GM12878 (cell line): ENCODE measurements at regions not wholly inside any gene's neighbourhood (a gene's known extent, or its start where the extent isn't known, plus 50 kb on each side); places are given as distances from the start of the nearest gene placed in this dataset.
"Not testable (repeated sequence)": the region's sequence is repeated elsewhere in the genome, so short reads cannot be mapped to it uniquely, and the experiment has no call there.

Experiments
- BCLAF1 ChIP-seq: fragments of 450-650 bp; IDR thresholded peaks from 2 replicates; pipeline ENCODE4 v1.6.1; 2017; ENCODE audit warnings: antibody characterized with exemption, mild to moderate bottlenecking, moderate library complexity
- CHD1 ChIP-seq: IDR thresholded peaks from 2 replicates; pipeline ENCODE4 v1.6.1; 2012; ENCODE audit warnings: low read depth, low read length, improper control_type of control experiment
- CREB1 ChIP-seq: IDR thresholded peaks from 2 replicates; pipeline ENCODE4 v1.6.1; 2012; ENCODE audit warnings: low read depth, mild to moderate bottlenecking, inconsistent platforms
- IRF4 ChIP-seq: IDR thresholded peaks from 2 replicates; pipeline ENCODE4 v1.6.1; 2011; ENCODE audit warnings: low read depth, low read length
- NFYA ChIP-seq: IDR thresholded peaks from 2 replicates; pipeline ENCODE4 v1.6.1; 2011; ENCODE audit warnings: low read depth, mild to moderate bottlenecking, low read length, improper control_type of control experiment, borderline replicate concordance
- TF ChIP-seq, protein P1 (sequence below), 3 experiments: IDR thresholded peaks in 2 of 3; conservative IDR thresholded peaks in 1 of 3; 2 replicates each; pipeline ENCODE4 v1.5.1; 2011; ENCODE audit warnings: low read depth in 3 of 3, low read length in 3 of 3, mild to moderate bottlenecking in 3 of 3, control low read depth in 2 of 3, moderate library complexity in 2 of 3, inconsistent platforms in 1 of 3, mixed read lengths in 1 of 3; ENCODE audit not compliant: control insufficient read depth in 2 of 3, insufficient read depth in 1 of 3; ENCODE audit errors: extremely low read depth in 1 of 3

GRCh38 chr14:105928171-105929111 lies 402.1 kb downstream of the TMEM121 start:
- TF ChIP-seq CREB1, NFYA, BCLAF1, IRF4, CHD1: not testable (repeated sequence)
- TF ChIP-seq, protein P1, sequence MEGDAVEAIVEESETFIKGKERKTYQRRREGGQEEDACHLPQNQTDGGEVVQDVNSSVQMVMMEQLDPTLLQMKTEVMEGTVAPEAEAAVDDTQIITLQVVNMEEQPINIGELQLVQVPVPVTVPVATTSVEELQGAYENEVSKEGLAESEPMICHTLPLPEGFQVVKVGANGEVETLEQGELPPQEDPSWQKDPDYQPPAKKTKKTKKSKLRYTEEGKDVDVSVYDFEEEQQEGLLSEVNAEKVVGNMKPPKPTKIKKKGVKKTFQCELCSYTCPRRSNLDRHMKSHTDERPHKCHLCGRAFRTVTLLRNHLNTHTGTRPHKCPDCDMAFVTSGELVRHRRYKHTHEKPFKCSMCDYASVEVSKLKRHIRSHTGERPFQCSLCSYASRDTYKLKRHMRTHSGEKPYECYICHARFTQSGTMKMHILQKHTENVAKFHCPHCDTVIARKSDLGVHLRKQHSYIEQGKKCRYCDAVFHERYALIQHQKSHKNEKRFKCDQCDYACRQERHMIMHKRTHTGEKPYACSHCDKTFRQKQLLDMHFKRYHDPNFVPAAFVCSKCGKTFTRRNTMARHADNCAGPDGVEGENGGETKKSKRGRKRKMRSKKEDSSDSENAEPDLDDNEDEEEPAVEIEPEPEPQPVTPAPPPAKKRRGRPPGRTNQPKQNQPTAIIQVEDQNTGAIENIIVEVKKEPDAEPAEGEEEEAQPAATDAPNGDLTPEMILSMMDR (IDR thresholded peaks at IDR 0.05 in 2 of 3, conservative IDR thresholded peaks at IDR 0.05 in 1 of 3; ENCODE audit: control insufficient read depth in 2 of 3, extremely low read depth in 1 of 3, insufficient read depth in 1 of 3, low read depth in 3 of 3, low read length in 3 of 3) = not testable (repeated sequence)
